ENCODE measurements at regions not wholly inside any gene's neighbourhood (a gene's known extent, or its start where the extent isn't known, plus 50 kb on each side); places are given as distances from the start of the nearest gene placed in this dataset.

GRCh38 chr12:102593134-102593533, 112.8 kb upstream of the IGF1 start:
- TF ChIP-seq CTCF (IDR thresholded peaks at IDR 0.05) (no peak), POLR2AphosphoS5 (IDR thresholded peaks at IDR 0.05; ENCODE audit: low read depth, low read length) (no peak), TCF7L2 (IDR thresholded peaks at IDR 0.05; ENCODE audit: low read depth, low read length) (no peak), REST (IDR thresholded peaks at IDR 0.05; ENCODE audit: insufficient read depth in 1 of 2, low read depth in 2 of 2, low read length in 1 of 2) (no peak), SIN3A (IDR thresholded peaks at IDR 0.05; ENCODE audit: borderline replicate concordance, insufficient read depth, low read depth, low read length) (no peak)
